Stimulated activated CD4-positive, alpha-beta T cell treated with anti-CD3 and anti-CD28 coated beads, TNF-alpha, amount 100 ng/mL, for 4 hours (primary cell): ENCODE measurements at regions not wholly inside any gene's neighbourhood (a gene's known extent, or its start where the extent isn't known, plus 50 kb on each side); places are given as distances from the start of the nearest gene placed in this dataset.

Experiments
- DNase-seq, 3 experiments: peaks; one replicate each; pipeline ENCODE4 v3.0.0-alpha.2; 2020; ENCODE audit warnings: low read depth in 3 of 3

DNA sequence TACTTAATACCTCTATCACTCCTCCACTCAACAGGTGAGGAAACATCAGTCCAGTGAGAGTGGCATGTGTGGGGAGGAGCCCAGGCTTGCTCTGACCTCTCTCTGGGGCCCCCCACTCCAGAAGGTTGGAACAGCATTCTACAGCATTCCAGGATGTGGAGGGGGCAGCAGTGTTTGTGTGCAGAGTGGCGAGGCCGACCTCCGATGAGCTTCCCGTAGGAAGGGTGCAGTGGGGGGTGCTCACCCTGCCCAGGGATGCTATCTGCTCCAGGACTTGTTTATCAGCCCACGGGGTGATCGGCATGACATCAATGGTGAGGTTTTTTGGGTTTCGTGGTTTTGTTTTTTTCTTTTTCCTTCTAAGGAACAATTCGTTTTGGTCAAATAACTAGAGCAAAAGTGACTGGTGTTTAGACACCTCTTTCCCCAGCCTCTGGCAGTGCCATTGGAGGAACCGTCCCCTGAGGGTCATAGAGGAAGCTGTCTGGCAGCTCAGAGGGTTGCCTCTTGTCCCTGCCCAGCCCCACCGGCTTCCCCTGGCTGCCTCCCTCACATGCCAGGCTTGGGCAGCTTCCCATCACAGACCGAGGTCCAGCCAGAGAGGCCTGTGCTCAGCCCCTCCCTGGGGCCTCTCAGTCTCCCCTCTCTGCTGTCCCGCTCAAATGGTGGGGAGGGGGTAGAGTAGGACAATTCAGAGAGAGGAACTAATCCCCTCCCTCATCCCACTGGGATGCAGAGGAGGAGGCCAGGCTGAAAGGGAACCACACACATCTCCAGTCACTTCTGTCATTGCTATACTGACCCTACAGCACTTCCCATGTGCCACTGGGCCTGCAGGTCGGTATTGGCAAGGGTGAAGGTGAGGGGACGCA lies 96.5 kb downstream of the ZFP36L2 start:
- DNase-seq: no peak

DNA sequence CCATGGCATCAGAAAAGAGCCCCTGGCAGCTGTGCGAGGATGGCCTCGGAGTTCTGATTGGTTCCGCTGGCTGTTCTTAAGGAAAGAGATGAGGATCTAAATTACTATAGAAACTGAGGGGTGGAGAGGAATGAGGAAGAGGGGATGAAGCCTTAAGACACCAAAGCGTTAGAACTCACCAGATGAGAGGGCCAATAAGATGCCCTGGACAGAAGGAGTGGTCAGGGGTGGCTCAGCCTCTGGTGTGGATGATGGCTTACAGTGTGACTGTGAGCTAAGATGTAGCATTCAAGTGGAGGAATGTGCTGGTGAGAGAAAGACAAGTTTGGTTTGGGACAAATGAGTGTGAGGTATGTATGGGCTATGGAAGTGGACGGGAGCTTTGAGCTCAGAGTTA lies 97.8 kb downstream of the ZFP36L2 start:
- DNase-seq: no peak

DNA sequence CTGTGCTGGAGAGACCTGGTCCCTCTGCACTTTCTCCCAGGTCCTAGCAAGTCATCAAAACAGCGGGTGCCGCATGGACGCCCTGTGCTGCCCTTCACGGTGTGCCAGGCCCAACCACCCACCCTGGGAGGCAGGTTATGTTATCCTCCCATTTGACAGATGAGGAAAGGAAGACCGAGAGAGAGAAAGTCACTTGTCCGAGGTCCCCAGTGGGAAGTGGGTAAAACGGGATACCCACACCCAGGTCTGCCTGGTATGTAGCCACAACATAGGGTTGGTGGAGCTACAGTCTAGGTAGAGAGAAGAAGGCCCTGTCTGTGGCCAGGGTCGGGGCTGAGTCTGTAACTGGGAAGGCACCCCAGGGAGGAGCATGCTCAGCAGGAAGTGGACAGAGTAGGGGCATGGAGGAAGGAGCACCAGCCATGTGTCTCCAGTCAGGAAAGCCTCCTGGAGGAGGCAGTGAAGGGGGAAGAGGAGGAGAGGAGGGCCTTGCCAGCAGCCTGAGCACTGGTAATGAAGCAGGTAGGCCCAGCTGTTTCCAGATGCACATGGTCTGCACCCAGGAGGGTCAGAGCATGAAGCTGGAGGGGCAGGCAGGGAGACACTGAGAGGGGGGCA lies 98.4 kb downstream of the ZFP36L2 start:
- DNase-seq: no peak

DNA sequence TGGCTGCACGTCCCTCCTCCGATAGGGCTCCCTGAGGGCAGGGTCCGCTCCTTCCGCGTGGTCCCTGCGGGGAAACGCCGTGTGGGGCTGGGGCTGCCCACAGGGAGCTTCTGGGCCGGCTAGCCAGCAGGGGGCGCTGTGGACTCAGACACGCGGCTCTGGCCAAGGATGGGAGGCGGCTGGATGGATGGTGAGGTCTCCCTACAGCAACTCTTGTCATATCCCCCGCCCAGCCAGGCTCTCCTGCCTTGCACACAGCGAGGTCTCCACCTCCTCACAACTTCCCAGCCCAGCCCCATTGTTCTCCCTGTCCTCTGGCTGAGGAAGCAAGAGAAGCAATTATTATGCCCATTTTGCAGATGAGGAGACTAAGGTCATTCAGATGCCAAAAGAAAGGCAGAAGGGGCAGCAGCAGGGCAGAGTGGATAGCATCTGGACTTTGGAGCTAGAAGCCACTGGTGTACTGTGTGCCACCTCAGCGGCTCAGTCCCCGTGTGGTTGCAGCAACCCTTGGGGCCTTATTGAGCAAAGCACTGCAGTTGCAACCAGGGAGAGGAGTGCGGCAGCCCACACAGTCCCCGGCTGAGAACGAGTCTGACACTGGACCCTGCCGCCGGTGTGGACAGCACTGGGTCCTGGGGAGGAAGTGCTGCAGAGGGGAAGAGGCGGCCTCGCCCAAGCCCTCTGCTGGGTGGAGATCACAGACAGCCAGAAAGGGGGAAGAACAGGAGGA lies 99.0 kb downstream of the ZFP36L2 start:
- DNase-seq: peak; percentile 75 to 94 (median 86)

DNA sequence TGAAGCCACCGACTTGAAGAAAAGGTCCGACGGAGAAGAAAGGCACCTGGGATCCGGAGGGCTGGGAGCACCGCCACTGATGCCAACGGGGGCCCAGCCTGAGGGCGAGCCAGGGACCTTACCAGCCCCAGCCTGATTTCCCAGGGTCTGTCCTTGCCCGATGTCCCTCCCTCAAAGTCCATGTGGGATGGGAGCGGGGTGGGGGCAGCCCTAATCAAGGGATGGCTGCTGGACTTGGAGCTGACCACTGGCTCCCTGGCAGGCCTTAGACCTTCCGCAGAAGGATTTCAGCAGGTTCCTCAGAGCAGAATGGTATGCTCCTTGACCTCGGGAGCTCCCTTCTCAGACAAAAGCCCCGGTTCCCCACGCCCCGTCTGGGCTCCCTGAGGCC lies 99.6 kb downstream of the ZFP36L2 start:
- no peak for DNase-seq

DNA sequence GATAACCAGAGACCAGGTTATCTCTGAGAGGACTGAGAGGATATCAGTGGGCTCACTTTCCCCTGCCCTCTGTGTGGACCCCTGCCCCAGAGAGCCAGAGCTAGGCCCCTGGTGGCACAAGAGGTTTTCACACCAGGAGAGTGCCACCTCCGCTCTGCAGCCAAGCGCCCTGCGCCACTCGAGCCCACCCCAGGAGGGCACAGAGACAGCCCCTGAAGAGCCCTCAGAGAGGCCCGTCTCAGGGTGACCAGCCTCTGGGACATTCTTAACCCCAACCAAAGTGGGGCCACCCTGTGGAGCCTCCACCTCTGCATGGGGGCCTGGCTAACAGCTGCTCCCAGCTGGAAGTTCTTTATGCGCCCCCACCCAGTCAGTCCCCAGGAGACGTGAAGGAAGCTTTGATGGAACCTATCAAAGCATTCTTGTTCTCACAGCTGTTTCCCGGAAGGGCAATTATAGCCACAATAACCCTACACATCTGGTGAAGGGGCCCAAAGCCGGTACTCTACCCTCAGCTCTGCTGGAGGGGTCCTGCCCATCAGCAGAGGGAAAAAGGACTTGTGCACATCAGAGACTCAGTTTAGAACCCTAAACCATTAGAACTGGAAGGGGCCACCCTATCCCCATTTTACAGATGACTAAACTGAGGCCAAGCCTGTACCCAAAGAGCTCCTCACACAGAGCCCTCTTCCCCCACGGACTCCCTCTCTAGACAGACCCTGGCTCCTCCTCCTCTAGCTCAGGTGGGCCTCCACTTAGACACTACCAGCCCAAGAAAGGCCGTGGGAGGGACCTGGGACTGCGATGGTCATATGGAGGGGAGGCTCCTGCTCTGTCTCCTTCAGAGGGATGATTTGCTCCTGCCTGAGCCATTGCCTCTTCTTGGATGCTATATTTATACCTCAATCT lies 101.1 kb downstream of the ZFP36L2 start:
- DNase-seq: no peak

DNA sequence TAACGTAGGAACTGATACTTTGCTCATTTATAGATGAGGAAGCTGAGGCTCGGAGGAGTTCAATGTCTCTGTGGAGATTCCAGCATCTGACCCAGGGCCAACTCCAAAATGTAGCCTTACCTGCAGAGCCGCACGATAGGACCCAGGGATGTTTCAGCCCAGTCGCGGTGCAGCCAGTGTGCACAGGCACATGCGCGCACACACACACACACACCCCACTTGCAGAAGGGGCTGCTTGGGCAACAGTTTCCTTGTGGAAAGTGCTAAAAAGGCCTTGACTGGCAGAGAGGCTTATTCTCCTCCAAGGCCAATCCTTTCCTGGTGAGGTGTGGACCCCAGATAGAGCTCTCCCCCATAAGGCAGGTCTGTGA lies 101.7 kb downstream of the ZFP36L2 start:
- DNase-seq: no peak

DNA sequence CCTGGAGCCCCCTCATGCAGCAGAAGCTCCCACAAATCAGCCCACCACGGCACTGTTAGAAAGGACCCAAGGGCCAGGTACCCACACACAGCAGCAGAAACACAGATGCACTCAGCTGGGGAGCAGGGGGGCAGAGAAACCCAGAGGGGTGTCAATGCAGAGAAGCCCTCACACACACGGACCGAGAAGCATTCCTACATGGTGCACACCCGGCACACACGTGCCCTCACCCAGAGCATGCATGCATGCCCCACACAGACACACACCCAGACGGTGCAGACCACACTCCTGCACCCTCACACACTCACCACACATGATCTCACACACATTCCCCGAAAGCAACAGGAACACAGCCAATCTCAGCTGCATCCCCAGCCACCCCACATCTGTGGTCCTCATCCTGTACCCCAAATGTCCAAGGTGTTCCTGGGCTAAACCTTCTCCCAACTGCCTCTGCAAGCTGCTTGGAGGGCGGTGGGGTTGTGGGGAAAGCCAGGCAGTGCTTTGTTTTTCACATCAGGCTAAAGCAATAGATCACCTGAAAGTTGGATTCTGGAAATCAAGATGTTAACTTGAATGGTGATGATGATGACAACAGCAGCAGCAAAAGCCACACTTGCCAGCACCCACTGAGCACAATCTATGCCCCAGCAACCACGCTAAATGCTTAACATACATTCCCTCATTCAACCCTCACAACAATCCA lies 102.3 kb downstream of the ZFP36L2 start:
- no peak for DNase-seq

DNA sequence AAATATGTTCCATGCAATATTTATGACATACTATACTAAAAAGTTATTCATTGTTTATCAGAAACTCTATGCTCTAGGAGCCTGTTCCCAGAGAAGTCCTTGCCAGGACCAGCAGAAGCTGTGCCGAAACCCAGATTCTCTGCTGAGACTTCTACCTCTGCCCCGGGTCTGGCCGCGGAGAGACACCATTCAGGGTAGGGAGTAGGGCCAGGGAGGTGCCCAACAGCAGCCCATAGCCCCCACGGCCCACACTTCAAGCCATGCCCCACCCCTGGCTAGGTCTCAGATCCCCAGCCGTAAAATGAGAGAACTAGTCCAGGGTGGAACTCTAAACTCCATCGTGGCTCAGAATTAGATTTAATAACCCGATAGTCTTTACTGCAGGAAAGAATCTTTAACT lies 102.9 kb downstream of the ZFP36L2 start:
- DNase-seq: no peak

DNA sequence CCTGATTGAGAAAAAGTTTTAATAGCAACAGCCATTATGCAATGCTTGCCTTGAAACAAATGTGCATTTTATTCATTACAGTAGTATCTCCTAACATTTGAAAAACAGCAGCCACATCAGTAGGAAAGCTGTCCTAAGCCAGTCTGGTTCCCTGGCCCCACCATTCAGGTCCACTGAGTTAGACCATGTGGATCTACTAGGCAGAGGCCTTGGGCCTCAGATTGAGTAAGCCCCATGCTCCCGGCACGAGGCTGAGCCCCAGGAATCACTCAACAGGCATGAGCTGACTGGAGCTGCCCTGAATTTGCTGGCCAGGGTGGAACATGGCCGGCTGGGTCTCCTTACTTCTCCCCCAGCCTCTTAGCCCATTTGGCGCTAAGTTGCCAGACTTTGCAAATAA lies 103.4 kb downstream of the ZFP36L2 start:
- DNase-seq: no peak

DNA sequence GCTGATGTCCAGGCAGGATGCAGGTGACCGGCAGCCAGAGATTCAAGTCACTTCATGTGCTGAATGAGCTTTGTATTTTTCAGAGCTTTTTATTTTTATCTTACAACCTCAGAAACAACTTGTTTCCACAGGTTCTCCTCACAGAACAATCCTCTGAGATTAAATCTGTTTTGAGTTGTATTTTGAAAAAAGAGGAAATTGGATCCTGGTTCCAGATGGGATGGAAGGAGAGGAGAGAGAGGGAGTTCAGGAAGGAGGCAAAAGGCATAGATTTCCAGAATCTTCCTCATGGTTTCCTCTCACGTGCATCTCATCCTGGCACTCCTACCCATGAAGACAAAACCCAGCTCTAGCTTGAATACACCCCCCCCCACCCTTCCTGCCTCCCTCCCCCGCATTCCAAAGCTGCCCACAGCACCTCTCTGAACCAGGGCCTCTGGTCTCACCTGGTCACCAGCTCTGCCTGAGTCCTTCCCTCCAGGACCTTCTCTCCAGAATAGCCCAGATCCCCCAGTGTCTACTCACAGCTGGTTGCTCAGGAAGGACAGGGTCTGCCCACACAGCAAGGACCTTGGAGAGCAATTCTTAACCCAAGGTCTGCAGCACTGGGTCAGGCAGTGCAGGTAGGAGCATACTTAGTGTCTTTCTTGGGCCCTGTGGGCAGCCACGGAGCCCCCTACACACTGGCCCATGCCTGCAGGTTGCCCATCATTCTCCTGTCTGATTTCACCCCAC lies 104.7 kb downstream of the ZFP36L2 start:
- no peak for DNase-seq

DNA sequence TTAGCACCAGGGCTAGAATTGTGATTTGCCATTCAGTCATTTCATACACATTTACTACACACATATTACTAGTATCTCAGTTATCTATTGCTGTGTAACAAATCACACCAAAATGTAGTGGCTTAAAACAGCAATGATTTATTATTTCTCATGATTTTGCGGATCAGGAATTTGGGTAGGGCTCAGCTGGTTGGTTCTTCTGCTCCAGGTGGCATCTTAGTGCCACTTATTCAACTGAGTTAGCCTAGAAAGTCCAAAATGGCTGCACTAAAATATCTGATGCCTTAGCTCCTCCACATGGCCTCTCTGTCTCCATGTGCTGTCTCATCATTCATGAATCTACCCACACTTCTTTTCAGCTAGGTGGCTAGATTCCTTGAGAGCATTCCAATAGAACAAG lies 107.1 kb downstream of the ZFP36L2 start:
- no peak for DNase-seq

DNA sequence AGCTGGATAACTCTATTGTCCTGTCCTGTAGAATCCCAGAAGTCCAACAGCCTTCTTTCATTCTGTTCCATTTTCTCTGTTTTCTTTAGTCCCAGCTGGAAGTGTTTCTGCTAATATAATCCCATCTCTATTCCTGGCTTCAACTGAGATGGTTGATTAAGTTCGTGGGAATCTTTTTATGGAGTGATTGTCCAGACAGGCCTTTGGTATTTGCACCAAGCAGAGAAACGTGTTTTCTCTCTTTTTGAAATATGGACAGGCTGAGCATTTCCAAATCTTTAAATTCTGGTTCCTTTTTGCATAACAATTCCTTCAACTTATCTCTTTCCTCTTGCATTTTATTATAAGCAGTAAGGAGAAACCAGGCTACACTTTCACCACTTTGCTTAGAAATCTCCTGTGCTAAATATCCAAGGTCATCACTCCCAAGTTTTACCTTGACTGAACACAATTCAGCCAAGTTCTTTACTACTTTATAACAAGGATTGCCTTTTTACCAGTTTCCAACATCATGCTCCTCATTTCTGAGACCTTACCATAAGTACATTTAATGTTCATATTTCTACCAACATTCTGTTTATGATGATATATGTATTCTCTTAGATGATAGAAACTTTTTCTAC lies 108.8 kb downstream of the ZFP36L2 start:
- no peak for DNase-seq

DNA sequence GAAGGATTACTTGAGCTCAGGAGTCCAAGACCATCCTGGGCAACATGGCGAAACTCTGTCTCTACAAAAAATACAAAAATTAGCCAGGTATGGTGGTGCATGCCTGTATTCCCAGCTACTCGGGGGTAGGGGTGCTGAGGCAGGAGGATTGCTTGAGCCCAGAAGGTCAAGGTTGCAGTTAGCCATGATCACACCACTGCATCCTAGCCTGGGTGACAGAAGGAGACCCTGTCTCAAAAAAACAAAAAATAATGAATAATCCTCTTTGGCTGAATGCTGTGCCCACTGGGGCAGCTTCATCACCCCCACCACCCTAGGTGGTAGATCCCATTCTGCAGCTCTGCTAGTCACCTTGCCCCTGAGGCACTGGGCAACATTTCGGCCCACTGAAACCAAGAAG lies 109.4 kb downstream of the ZFP36L2 start:
- DNase-seq: no peak

DNA sequence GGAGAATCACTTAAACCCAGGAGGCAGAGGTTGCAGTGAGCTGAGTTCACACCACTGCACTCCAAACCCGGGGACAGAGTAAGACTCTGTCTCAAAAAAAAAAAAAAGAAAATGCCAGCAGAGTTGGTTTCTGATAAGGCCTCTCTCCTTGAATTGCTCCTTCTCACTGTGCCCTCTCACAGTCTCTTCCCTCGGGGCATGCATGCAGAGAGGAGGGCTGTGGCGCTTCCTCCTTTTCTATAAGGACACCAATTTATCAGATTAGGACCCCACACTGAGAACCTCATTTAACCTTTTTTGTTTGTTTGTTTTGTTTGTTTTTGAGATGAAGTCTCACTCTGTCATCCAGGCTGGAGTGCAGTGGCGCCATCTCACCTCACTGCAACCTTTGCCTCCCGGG lies 110.5 kb downstream of the ZFP36L2 start:
- no peak for DNase-seq

DNA sequence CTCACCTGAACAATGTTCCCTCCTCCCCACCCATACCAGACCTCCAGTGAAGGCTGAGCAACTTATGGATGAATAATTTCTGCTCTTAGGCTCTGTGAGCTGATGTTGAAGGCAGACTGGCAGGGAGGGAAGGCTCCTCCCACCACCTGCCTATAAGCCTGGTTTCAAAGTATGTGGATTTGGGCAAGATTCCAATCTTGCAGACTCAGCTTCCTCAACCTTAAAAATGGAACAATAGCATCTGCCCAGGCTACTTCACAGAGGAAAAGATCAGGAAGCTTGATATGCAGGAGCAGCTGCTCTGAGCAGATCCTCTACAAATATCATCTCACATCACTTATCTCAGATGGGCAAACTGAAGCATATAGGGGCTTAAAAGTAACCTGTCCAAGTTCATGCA lies 112.2 kb downstream of the ZFP36L2 start:
- DNase-seq: no peak

DNA sequence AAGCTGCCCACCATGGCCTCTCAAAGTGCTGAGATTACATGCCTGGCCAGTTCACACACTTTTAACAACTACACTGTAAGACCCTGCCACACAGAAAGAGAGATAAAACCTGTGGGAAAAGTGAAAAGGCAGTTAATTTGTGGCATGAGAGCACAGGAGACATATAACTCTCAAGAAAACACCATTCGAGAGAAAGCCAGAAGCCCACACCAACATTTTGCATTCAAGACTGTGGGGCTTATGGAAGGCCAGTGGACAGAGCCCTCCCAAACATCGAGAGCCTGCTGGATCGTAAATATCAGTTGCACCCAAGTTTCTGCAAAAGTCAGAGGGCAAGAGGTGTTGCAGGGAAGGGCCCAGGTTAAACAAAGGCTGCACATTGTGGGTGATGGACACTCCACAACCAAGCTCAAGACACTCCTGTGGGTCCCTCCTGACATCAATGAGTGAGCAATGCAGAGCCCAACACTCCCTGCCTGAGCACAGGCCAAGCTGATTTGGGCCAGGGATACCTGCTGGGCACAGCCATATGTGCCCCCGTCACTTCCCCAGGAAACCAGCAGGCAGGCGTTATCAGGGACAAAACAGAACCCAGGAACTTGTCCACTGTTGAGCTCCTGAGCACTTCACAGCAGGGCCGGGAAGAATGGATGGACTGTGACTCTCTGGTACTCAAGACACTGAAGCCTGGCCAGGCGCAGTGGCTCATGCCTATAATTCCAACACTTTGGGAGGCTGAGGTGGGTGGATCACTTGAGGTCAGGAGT lies 114.4 kb downstream of the ZFP36L2 start:
- no peak for DNase-seq

DNA sequence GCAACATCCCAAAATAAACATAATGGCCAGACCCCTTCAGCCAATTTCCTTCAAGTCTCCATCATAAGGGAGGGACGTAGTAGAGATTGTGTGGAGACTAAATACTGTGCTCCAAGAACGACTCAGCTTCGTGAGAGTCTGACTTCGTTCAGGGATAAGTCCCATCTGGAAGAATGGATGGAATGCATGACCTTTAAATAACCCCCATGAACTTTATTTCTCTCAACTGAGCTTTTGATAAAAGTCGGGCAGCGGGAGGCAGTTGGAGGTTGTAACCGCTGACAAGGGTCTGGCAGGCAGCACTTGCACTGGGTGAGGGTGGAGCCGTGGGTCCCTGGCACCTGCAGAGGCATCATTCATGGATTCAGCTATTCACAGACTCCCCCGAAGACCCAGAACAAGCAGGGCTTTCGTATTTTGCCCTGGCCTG lies 115.9 kb downstream of the ZFP36L2 start:
- DNase-seq: no peak

DNA sequence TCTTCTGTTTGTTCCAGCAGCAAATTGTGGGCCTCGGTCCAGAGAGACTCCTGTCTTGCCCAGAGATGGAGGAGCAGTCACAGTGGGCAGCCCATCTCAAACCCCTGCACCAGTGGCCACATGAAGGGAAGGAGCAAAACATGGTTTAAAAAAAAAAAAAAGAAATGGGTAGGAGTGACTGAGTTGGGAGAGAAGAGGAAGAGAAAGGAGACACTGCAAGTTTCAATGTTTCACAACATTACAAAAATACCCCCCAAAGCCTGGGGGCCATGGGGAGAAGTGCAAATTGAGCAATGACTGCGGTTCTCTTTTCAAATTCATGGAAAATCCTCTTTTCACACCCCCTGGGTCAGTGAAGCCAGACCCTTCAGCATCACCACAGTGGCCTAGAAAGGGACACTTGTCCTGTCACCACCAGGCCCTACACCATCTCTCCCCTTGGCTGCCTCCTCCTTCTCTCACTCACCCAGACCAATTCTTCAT lies 117.1 kb downstream of the ZFP36L2 start:
- no peak for DNase-seq
